ACHN (cell line): ENCODE measurements at regions not wholly inside any gene's neighbourhood (a gene's known extent, or its start where the extent isn't known, plus 50 kb on each side); places are given as distances from the start of the nearest gene placed in this dataset.
"Not testable (repeated sequence)": the region's sequence is repeated elsewhere in the genome, so short reads cannot be mapped to it uniquely, and the experiment has no call there.

Experiments used
- DNase-seq: peaks from one replicate; pipeline ENCODE4 v3.0.0-alpha.2; 2015
- in situ Hi-C: cut with HindIII; loops from 2 replicates; pipeline ENCODE4 v1.10.0; 2017; ENCODE audit warnings: low sequenced_read_pairs, low pct_ligation_motif_present, low pct_unique_long_range_greater_than_20kb

- peak; percentile 32 for DNase-seq
- in situ Hi-C loops = loop anchor here (25.0 kb wide), 2 partner anchors 237 to 462 kb away; no protein-coding TSS in a partner anchor
Measured at GRCh38 chr5:96324708-96325107, 108.3 kb downstream of the PCSK1 start.

GRCh38 chr5:96322865-96323264 is 110.2 kb downstream of the PCSK1 start:
- in situ Hi-C loops = no loop called here
- DNase-seq = no peak

- no peak for DNase-seq
- in situ Hi-C loops = no loop called here
Measured at GRCh38 chr5:96322217-96322616, 110.8 kb downstream of the PCSK1 start.

- in situ Hi-C loops = no loop called here
- no peak for DNase-seq
Measured at GRCh38 chr5:96321345-96321744, 111.7 kb downstream of the PCSK1 start.

GRCh38 chr5:96320797-96321196 is 112.3 kb downstream of the PCSK1 start:
- in situ Hi-C loops = no loop called here
- DNase-seq = no peak

- in situ Hi-C loops, DNase-seq: not testable (repeated sequence)
Measured at GRCh38 chr5:96319981-96320739, 112.9 kb downstream of the PCSK1 start.

GRCh38 chr5:96318569-96319110 is 114.4 kb downstream of the PCSK1 start:
- DNase-seq = no peak
- in situ Hi-C loops = no loop called here

- no peak for DNase-seq
- in situ Hi-C loops = no loop called here
Measured at GRCh38 chr5:96317945-96318344, 115.1 kb downstream of the PCSK1 start.

GRCh38 chr5:96316487-96316886 is 116.6 kb downstream of the PCSK1 start:
- DNase-seq = no peak
- in situ Hi-C loops = no loop called here

- no peak for DNase-seq
- in situ Hi-C loops = no loop called here
Measured at GRCh38 chr5:96316017-96316416, 117.0 kb downstream of the PCSK1 start.

GRCh38 chr5:96315431-96315830 is 117.6 kb downstream of the PCSK1 start:
- no peak for DNase-seq
- in situ Hi-C loops = no loop called here

- no peak for DNase-seq
Measured at GRCh38 chr5:96312383-96312782, 120.7 kb downstream of the PCSK1 start.

GRCh38 chr5:96307047-96307446 is 126.0 kb downstream of the PCSK1 start:
- in situ Hi-C loops = not testable (repeated sequence)

More at GRCh38 chr5:96312383-96312782, 120.7 kb downstream of the PCSK1 start:
- in situ Hi-C loops = no loop called here

GRCh38 chr5:96302174-96302738 is 130.8 kb downstream of the PCSK1 start:
- in situ Hi-C loops = no loop called here
- no peak for DNase-seq

More at GRCh38 chr5:96307047-96307446, 126.0 kb downstream of the PCSK1 start:
- DNase-seq = not testable (repeated sequence)

GRCh38 chr5:96300976-96301375 is 132.1 kb downstream of the PCSK1 start:
- no peak for DNase-seq

GRCh38 chr5:96297867-96298266 is 135.2 kb downstream of the PCSK1 start:
- no peak for DNase-seq
- in situ Hi-C loops = no loop called here

More at GRCh38 chr5:96300976-96301375, 132.1 kb downstream of the PCSK1 start:
- in situ Hi-C loops = no loop called here

- in situ Hi-C loops = no loop called here
- no peak for DNase-seq
Measured at GRCh38 chr5:96297290-96297689, 135.8 kb downstream of the PCSK1 start.

- in situ Hi-C loops = no loop called here
- no peak for DNase-seq
Measured at GRCh38 chr5:96294884-96295202, 138.2 kb downstream of the PCSK1 start.

GRCh38 chr5:96293966-96294883 is 138.8 kb downstream of the PCSK1 start:
- in situ Hi-C loops = no loop called here
- DNase-seq = no peak
